Activated CD8-positive, alpha-beta memory T cell treated with anti-CD3 and anti-CD28 coated beads for 24 hours (primary cell): ENCODE measurements at regions not wholly inside any gene's neighbourhood (a gene's known extent, or its start where the extent isn't known, plus 50 kb on each side); places are given as distances from the start of the nearest gene placed in this dataset.
A peak's percentile ranks its signal among the peaks of the same experiment; 100 is the strongest.
"Not testable (repeated sequence)": the region's sequence is repeated elsewhere in the genome, so short reads cannot be mapped to it uniquely, and the experiment has no call there.

Experiments
- DNase-seq: peaks from one replicate; pipeline ENCODE4 v3.0.0-alpha.2; 2020

GRCh38 chr4:108453366-108453765 is 167.0 kb upstream of the RPL34 start:
- no peak for DNase-seq

- no peak for DNase-seq
Measured at GRCh38 chr4:108450236-108450898, 170.0 kb upstream of the RPL34 start.

- DNase-seq: no peak
Measured at GRCh38 chr4:108449129-108449528, 171.2 kb upstream of the RPL34 start.

GRCh38 chr4:108446556-108446955 is 173.8 kb upstream of the RPL34 start:
- no peak for DNase-seq

- no peak for DNase-seq
Measured at GRCh38 chr4:108445716-108446115, 174.7 kb upstream of the RPL34 start.

- DNase-seq: no peak
Measured at GRCh38 chr4:108443585-108443984, 176.8 kb upstream of the RPL34 start.

- DNase-seq: peak; percentile 66
Measured at GRCh38 chr4:108433832-108434231, 186.5 kb upstream of the RPL34 start.

GRCh38 chr4:108433394-108433793 is 187.0 kb upstream of the RPL34 start:
- DNase-seq: not testable (repeated sequence)

GRCh38 chr4:108432418-108432817 is 188.0 kb upstream of the RPL34 start:
- DNase-seq: no peak

GRCh38 chr4:108431986-108432385 is 188.4 kb upstream of the RPL34 start:
- DNase-seq: no peak

GRCh38 chr4:108430921-108431320 is 189.5 kb upstream of the RPL34 start:
- DNase-seq: no peak

GRCh38 chr4:108429662-108430061 is 190.7 kb upstream of the RPL34 start:
- DNase-seq: no peak

GRCh38 chr4:108428923-108429322 is 191.5 kb upstream of the RPL34 start:
- no peak for DNase-seq

- DNase-seq: no peak
Measured at GRCh38 chr4:108427946-108428485, 192.4 kb upstream of the RPL34 start.

- no peak for DNase-seq
Measured at GRCh38 chr4:108426493-108426892, 193.9 kb upstream of the RPL34 start.

GRCh38 chr4:108425988-108426387 is 194.4 kb upstream of the RPL34 start:
- DNase-seq: no peak

- DNase-seq: no peak
Measured at GRCh38 chr4:108417923-108418322, 202.5 kb upstream of the RPL34 start.

- no peak for DNase-seq
Measured at GRCh38 chr4:108416831-108417230, 203.5 kb upstream of the RPL34 start.

- DNase-seq: no peak
Measured at GRCh38 chr4:108415389-108415788, 205.0 kb upstream of the RPL34 start.

GRCh38 chr4:108411836-108412235 is 208.5 kb upstream of the RPL34 start:
- DNase-seq: no peak

- DNase-seq: not testable (repeated sequence)
Measured at GRCh38 chr4:108409691-108410090, 210.7 kb upstream of the RPL34 start.

- DNase-seq: no peak
Measured at GRCh38 chr4:108405586-108405985, 214.8 kb upstream of the RPL34 start.

GRCh38 chr4:108400309-108400708 is 220.1 kb upstream of the RPL34 start:
- no peak for DNase-seq

GRCh38 chr4:108399610-108400265 is 220.6 kb upstream of the RPL34 start:
- DNase-seq: no peak

- no peak for DNase-seq
Measured at GRCh38 chr4:108398836-108399235, 221.5 kb upstream of the RPL34 start.
